ENCODE measurements at regions not wholly inside any gene's neighbourhood (a gene's known extent, or its start where the extent isn't known, plus 50 kb on each side); places are given as distances from the start of the nearest gene placed in this dataset.

- DNase-seq (ENCODE audit: low read depth), result no peak
- TF ChIP-seq CTCF (IDR thresholded peaks at IDR 0.05; ENCODE audit: low read depth, low read length, missing control alignments), result no peak
- no peak overlapping the region for H3K4me3 ChIP-seq (ENCODE audit: low read depth, low read length)
These were observed 393.6 kb downstream of the TDRD3 start for GRCh38 chr13:60790620-60791019.

DNA sequence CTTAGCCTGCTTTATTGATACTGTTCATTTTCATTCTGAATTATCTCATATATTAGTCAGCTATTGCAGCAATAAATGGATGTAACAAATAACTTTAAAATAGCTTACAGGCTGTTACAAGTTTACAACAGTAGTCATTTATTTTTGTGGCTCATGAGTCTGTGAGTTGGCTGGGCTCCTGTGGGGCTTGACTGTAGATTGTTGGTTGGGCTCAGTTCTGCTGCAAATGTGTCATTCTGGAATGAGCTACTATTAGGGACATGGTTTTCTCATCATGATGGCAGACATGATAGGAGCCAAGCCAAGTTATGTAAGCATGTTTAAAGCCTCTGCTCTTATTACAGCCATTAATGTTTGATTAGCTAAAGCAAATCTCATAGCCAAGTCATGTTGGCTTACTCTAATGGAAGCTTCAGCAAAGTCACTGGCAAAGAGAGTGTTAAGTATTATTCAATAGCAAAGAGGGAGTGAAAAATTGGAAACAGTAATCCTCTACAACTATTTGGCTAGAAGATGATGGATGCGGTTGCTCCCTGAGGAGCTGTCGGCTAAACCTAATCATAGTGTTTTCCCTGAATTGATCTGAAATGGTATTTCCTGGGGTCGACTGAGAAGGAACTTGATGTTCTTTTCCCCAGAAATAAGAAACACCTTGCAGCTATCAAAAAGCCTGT lies 391.3 kb downstream of the TDRD3 start:
- no peak for DNase-seq (ENCODE audit: low read depth)
- no peak overlapping the region for H3K4me3 ChIP-seq (ENCODE audit: low read depth, low read length)
- no peak for TF ChIP-seq CTCF (IDR thresholded peaks at IDR 0.05; ENCODE audit: low read depth, low read length, missing control alignments)

DNA sequence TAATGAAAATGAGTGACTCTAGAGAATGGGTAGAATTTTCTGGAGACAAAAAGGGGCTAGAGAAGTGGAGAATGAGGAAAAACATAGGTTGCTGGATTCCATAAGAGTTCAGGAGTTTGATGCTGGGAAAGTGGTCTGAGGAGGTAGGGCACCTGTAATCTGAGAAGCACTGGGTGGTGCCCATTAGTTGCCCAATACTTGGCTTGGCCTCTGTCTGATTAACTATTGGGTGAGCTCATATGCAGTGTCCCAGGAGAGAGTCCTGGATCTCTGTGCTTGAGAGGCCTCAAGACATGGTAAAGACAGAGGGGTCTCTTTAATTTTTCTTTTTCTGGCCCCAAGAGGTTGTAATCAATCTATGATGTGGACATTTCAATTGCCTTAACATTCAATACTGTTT lies 390.1 kb downstream of the TDRD3 start:
- H3K4me3 ChIP-seq (ENCODE audit: low read depth, low read length), result no peak overlapping the region
- TF ChIP-seq CTCF (IDR thresholded peaks at IDR 0.05; ENCODE audit: low read depth, low read length, missing control alignments), result no peak
- no peak for DNase-seq (ENCODE audit: low read depth)

GRCh38 chr13:60772726-60773125 lies 375.7 kb downstream of the TDRD3 start:
- no peak for TF ChIP-seq CTCF (IDR thresholded peaks at IDR 0.05; ENCODE audit: low read depth, low read length, missing control alignments)
- H3K4me3 ChIP-seq (ENCODE audit: low read depth, low read length), result no peak overlapping the region
- DNase-seq (ENCODE audit: low read depth), result no peak

DNA sequence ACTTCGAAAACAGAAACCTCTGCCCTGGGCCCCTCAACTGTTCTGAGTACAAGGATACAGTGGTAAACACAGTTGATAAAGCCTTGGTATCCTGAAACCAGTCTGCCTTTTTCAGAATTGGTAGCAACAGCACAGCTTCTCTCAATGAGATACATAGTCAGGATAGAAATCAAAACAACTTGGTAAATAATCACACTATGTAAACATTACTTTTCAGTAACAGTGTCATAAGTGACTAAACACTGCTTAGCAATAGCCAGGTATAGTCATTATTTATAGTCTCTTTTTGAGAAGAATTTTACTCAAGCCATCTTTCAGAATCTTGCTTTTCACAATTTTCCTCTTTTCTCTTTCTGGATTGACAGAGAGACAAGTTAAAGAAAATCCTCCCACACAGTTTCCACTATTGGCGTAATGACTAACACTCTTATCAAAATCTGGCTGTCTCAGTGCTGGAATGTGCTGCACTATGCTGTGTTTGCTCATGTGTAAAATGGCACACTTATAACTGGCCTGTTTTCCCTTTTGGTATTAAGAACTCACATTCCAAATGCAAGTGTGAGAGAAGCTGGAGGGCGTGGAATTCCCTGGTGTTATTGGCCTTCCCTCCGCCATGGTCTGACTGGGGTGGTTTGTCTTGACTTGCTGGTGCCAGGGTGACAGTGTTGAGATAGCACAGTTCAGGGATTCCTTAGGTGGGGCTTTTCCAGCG lies 368.8 kb downstream of the TDRD3 start:
- no peak for DNase-seq (ENCODE audit: low read depth)
- no peak overlapping the region for H3K4me3 ChIP-seq (ENCODE audit: low read depth, low read length)
- no peak for TF ChIP-seq CTCF (IDR thresholded peaks at IDR 0.05; ENCODE audit: low read depth, low read length, missing control alignments)

- H3K4me3 ChIP-seq (ENCODE audit: low read depth, low read length), result no peak overlapping the region
- TF ChIP-seq CTCF (IDR thresholded peaks at IDR 0.05; ENCODE audit: low read depth, low read length, missing control alignments), result no peak
- DNase-seq (ENCODE audit: low read depth), result no peak
These were observed 362.5 kb downstream of the TDRD3 start for GRCh38 chr13:60759499-60759898.

DNA sequence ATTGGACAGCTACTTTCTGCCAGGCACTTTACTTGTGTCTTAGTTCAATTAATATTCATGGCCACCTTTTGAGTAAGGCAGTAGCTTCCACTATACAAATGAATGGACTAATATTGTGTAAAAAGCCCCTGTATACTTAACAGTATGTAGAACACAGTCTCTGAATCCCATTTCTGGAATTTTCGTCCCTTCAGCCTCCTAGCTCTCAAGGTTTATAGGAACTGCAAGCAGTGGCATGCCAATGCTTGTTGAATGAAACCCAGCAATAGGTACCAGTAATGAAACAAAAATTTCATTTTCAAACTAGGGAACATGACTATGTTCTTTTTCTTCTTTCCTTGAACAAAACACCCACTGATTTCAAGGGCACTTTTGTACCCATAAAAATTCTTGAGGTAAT lies 361.6 kb downstream of the TDRD3 start:
- H3K4me3 ChIP-seq (ENCODE audit: low read depth, low read length), result no peak overlapping the region
- DNase-seq (ENCODE audit: low read depth), result no peak
- TF ChIP-seq CTCF (IDR thresholded peaks at IDR 0.05; ENCODE audit: low read depth, low read length, missing control alignments), result no peak
